Loucy (cell line): ENCODE measurements at regions not wholly inside any gene's neighbourhood (a gene's known extent, or its start where the extent isn't known, plus 50 kb on each side); places are given as distances from the start of the nearest gene placed in this dataset.

Experiments used
- EZH2phosphoT487 ChIP-seq: fragments of 200-600 bp; IDR thresholded peaks from 2 replicates; pipeline ENCODE4 v1.6.1; 2018; ENCODE audit warnings: antibody characterized with exemption, mild to moderate bottlenecking, moderate library complexity, borderline replicate concordance
- TF ChIP-seq, protein P1 (sequence below): fragments of 200-600 bp; sonication (generic); conservative IDR thresholded peaks from 2 replicates; pipeline ENCODE4 v1.5.1; 2014; ENCODE audit warnings: mild to moderate bottlenecking, antibody characterized with exemption, low read length

DNA sequence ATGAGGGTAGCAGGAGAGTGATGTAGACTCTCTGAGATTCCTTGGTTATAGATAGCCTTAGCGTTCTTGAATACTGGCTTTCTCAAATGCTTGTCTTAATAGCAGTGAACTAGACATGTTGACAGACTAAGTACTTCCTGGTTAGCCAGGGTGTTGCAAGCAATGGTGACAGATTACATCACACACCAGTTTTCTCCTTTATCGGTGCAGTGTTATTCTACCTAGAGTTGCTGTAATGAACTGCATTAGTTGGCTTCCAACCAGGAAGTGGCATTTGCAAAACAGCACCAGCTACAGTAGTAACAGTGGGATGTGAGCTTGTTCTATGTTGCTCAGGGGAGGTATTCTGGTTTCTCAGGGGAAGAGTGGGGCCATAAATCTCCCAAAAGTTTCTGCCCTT, 582.2 kb upstream of the DDX18 start:
- TF ChIP-seq, protein P1, sequence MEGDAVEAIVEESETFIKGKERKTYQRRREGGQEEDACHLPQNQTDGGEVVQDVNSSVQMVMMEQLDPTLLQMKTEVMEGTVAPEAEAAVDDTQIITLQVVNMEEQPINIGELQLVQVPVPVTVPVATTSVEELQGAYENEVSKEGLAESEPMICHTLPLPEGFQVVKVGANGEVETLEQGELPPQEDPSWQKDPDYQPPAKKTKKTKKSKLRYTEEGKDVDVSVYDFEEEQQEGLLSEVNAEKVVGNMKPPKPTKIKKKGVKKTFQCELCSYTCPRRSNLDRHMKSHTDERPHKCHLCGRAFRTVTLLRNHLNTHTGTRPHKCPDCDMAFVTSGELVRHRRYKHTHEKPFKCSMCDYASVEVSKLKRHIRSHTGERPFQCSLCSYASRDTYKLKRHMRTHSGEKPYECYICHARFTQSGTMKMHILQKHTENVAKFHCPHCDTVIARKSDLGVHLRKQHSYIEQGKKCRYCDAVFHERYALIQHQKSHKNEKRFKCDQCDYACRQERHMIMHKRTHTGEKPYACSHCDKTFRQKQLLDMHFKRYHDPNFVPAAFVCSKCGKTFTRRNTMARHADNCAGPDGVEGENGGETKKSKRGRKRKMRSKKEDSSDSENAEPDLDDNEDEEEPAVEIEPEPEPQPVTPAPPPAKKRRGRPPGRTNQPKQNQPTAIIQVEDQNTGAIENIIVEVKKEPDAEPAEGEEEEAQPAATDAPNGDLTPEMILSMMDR = no peak
- no peak for TF ChIP-seq EZH2phosphoT487
